ENCODE measurements at regions not wholly inside any gene's neighbourhood (a gene's known extent, or its start where the extent isn't known, plus 50 kb on each side); places are given as distances from the start of the nearest gene placed in this dataset.

DNA sequence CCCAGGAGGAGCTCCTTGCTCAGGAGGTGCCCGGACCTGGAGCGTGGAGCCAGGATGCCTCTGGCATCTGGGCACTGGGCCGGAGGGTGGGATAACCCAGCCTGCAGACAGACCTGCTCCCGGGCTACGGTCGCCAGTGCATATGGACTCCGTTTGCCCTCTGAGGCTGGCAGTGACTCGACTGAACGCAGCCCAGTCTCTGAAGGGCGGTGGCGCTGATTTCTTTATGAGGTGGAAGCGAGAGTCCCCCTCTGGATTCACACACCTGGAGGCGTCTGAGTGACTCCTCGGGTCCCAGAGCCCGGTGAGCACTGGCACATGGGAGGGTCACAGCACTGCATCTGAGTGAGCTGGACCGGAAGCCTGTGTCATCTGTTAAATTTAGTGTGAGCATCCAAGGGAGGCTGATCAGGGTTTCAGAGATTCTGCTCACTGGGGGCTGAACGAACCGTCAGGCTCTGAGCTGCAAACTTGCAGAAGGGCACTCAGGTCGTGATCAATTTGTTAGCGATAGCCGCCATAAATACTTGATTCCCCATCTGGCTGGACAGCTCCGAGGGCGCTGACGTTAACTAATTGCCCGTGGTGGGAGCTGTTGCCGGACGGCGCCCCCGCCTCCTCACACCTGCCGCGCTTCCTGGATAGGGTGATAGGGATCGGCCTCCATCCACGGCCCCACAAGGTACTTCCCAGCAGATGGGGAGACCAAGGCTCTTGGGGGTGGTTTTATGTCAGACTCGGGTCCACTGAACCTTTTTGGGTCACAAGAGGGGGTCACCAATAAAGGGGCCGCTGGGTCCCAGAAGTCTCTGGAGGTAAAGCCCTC lies 60.7 kb upstream of the TTC34 start:
- TF ChIP-seq EZH2 (IDR thresholded peaks at IDR 0.05) = no peak
- TF ChIP-seq, protein P1, sequence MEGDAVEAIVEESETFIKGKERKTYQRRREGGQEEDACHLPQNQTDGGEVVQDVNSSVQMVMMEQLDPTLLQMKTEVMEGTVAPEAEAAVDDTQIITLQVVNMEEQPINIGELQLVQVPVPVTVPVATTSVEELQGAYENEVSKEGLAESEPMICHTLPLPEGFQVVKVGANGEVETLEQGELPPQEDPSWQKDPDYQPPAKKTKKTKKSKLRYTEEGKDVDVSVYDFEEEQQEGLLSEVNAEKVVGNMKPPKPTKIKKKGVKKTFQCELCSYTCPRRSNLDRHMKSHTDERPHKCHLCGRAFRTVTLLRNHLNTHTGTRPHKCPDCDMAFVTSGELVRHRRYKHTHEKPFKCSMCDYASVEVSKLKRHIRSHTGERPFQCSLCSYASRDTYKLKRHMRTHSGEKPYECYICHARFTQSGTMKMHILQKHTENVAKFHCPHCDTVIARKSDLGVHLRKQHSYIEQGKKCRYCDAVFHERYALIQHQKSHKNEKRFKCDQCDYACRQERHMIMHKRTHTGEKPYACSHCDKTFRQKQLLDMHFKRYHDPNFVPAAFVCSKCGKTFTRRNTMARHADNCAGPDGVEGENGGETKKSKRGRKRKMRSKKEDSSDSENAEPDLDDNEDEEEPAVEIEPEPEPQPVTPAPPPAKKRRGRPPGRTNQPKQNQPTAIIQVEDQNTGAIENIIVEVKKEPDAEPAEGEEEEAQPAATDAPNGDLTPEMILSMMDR (IDR thresholded peaks at IDR 0.05) = no peak
